ENCODE measurements at regions not wholly inside any gene's neighbourhood (a gene's known extent, or its start where the extent isn't known, plus 50 kb on each side); places are given as distances from the start of the nearest gene placed in this dataset.
"Not testable (repeated sequence)": the region's sequence is repeated elsewhere in the genome, so short reads cannot be mapped to it uniquely, and the experiment has no call there.

- in situ Hi-C loops (cut with HindIII; ENCODE audit: low pct_unique_long_range_greater_than_20kb, low sequenced_read_pairs): no loop called here
- DNase-seq (ENCODE audit: low read depth, low spot score): no peak
These were observed 93.7 kb upstream of the PROKR2 start for GRCh38 chr20:5410470-5410869.

DNA sequence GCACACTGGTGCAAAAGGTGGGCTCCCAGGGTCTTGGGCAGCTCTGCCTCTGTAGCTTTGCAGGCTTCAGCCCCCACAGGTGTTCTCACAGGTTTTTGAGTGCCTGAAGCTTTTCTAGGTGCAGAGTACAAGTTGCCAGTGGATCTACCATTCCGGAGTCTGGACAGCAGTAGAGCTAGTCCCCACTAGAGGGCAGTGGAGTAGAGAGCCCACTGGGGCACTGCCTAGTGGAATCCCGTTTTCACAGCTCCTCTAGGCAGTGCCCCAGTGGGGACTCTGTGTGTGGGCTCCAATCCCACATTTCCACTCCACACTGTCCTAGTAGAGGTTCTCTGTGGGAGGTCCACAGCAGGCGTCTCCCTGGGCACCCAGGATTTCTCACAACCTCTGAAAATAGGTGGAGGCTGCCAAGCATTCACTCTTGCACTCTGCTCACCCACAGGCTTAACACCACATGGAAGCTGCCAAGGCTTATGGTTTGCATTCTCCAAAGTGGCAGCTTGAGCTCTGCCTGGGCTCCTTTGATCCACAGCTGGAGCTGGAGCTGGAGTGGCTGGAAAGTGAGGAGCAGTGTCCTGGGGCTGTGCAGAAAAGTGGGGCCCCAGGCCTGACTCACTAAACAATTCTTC is 86.3 kb upstream of the PROKR2 start:
- in situ Hi-C loops (cut with HindIII; ENCODE audit: low pct_unique_long_range_greater_than_20kb, low sequenced_read_pairs): no loop called here
- peak; percentile 71 for DNase-seq (ENCODE audit: low read depth, low spot score)

- DNase-seq (ENCODE audit: low read depth, low spot score): no peak
- in situ Hi-C loops (cut with HindIII; ENCODE audit: low pct_unique_long_range_greater_than_20kb, low sequenced_read_pairs): no loop called here
These were observed 84.6 kb upstream of the PROKR2 start for GRCh38 chr20:5401277-5401875.

GRCh38 chr20:5400164-5400762 is 83.5 kb upstream of the PROKR2 start:
- DNase-seq (ENCODE audit: low read depth, low spot score): no peak
- in situ Hi-C loops (cut with HindIII; ENCODE audit: low pct_unique_long_range_greater_than_20kb, low sequenced_read_pairs): no loop called here

- in situ Hi-C loops (cut with HindIII; ENCODE audit: low pct_unique_long_range_greater_than_20kb, low sequenced_read_pairs): no loop called here
- DNase-seq (ENCODE audit: low read depth, low spot score): no peak
These were observed 80.6 kb upstream of the PROKR2 start for GRCh38 chr20:5397393-5397792.

- in situ Hi-C loops (cut with HindIII; ENCODE audit: low pct_unique_long_range_greater_than_20kb, low sequenced_read_pairs): no loop called here
- no peak for DNase-seq (ENCODE audit: low read depth, low spot score)
These were observed 79.4 kb upstream of the PROKR2 start for GRCh38 chr20:5395932-5396727.

GRCh38 chr20:5393218-5393870 is 76.6 kb upstream of the PROKR2 start:
- in situ Hi-C loops (cut with HindIII; ENCODE audit: low pct_unique_long_range_greater_than_20kb, low sequenced_read_pairs): no loop called here
- DNase-seq (ENCODE audit: low read depth, low spot score): no peak

DNA sequence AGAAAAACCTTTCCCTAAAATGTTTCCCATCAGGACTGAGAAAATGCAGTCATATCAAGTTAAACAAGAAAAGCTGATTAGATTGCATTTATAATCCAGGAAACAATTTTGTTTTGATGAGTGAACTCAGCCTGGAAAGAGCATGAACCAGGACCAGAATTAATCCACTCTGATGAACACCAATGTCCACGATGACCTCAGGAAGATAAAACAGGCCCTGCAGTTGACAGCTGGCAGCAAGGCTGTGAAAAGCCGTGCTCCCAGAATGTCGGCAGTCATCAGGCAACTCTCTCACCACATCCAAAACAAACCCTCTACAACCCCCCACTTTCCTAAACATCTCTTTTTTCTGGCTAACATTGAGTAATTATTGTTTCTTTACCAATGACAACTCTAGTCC is 74.0 kb upstream of the PROKR2 start:
- DNase-seq (ENCODE audit: low read depth, low spot score): no peak
- in situ Hi-C loops (cut with HindIII; ENCODE audit: low pct_unique_long_range_greater_than_20kb, low sequenced_read_pairs): no loop called here

GRCh38 chr20:5386846-5387245 is 70.1 kb upstream of the PROKR2 start:
- DNase-seq (ENCODE audit: low read depth, low spot score); in situ Hi-C loops (cut with HindIII; ENCODE audit: low pct_unique_long_range_greater_than_20kb, low sequenced_read_pairs): not testable (repeated sequence)

DNA sequence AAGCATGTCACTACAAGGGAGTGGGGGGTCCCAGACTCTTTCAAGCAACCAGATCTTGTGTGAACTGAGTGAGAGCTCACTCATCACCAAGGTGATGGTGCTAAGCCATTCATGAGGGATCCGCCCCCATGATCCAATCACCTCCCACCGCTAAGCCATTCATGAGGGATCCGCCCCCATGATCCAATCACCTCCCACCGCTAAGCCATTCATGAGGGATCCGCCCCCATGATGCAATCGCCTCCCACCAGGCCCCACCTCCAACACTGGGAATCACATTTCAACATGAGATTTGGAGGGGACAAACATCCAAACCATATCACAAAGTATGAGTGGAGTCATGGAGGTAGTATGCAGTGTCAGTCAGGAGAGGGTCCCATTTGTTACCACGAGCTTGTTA is 64.8 kb upstream of the PROKR2 start:
- DNase-seq (ENCODE audit: low read depth, low spot score); in situ Hi-C loops (cut with HindIII; ENCODE audit: low pct_unique_long_range_greater_than_20kb, low sequenced_read_pairs): not testable (repeated sequence)

DNA sequence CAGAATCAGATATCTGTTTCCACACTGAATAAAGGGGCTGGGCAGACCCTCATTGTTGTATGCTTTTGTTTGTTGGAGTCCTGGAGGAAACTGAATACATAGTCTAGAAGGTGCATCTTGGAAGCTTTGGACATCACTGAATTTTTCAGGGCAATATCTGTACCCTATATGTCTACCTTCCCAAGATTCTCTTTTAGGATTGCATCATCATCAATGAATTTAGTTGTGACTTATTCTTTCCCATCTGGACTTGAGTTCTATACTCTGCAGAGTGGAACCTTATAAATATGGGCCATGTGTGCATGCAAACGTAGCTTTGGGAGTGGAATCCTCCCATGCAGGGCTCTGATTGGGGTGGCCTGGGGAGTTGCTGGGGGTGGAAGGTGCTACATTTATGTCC is 60.7 kb upstream of the PROKR2 start:
- DNase-seq (ENCODE audit: low read depth, low spot score): no peak
- in situ Hi-C loops (cut with HindIII; ENCODE audit: low pct_unique_long_range_greater_than_20kb, low sequenced_read_pairs): no loop called here

GRCh38 chr20:5376228-5376627 is 59.5 kb upstream of the PROKR2 start:
- in situ Hi-C loops (cut with HindIII; ENCODE audit: low pct_unique_long_range_greater_than_20kb, low sequenced_read_pairs): no loop called here
- DNase-seq (ENCODE audit: low read depth, low spot score): no peak

DNA sequence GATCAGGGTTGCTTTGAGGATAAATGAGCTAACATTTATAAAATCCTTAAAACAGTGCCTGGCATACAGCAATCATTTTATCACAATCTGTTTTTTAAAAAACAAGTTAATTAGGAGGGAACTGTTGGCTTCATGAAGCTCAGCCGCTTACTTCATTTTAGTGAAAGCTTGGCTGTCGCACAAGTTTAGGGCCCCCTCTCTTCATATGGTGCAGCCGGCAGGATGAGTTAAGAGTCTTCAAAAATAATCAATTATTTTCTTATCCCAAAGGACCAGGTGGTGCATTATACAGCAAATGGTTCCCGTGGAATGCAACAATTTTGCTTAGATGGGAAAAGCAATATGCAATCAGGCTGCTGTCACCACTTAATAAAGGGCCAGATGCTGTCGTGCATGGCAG is 57.4 kb upstream of the PROKR2 start:
- in situ Hi-C loops (cut with HindIII; ENCODE audit: low pct_unique_long_range_greater_than_20kb, low sequenced_read_pairs): no loop called here
- no peak for DNase-seq (ENCODE audit: low read depth, low spot score)

- DNase-seq (ENCODE audit: low read depth, low spot score): no peak
- in situ Hi-C loops (cut with HindIII; ENCODE audit: low pct_unique_long_range_greater_than_20kb, low sequenced_read_pairs): no loop called here
These were observed 55.6 kb upstream of the PROKR2 start for GRCh38 chr20:5372371-5372770.

DNA sequence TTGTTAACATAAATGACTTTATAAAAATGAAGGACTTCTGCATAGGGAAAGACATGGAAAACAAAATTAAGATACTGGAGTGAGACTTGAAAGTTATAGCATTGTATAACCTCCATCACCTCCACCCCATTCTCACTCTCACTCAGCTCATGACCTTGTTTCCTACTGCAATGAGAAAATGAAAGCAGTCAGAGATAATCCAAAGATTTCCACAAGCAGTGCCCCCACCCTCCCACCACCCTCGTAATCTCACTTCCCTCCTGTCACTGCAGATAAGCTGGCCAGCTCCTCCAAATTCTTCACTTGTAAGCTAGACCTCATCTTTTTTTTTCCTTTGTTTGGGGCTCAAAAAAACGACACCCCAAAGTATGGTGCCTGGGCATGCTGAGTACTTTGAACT is 52.9 kb upstream of the PROKR2 start:
- in situ Hi-C loops (cut with HindIII; ENCODE audit: low pct_unique_long_range_greater_than_20kb, low sequenced_read_pairs): no loop called here
- no peak for DNase-seq (ENCODE audit: low read depth, low spot score)
